HG03045 (cell line): ENCODE measurements at regions not wholly inside any gene's neighbourhood (a gene's known extent, or its start where the extent isn't known, plus 50 kb on each side); places are given as distances from the start of the nearest gene placed in this dataset.
"Not testable (repeated sequence)": the region's sequence is repeated elsewhere in the genome, so short reads cannot be mapped to it uniquely, and the experiment has no call there.

Experiments
- ATAC-seq: cut with Tn5 transposase; IDR thresholded peaks from one replicate; pipeline ENCODE4 v1.9.1; 2021; ENCODE audit warnings: mild to moderate bottlenecking, moderate library complexity; ENCODE audit not compliant: unreplicated experiment

DNA sequence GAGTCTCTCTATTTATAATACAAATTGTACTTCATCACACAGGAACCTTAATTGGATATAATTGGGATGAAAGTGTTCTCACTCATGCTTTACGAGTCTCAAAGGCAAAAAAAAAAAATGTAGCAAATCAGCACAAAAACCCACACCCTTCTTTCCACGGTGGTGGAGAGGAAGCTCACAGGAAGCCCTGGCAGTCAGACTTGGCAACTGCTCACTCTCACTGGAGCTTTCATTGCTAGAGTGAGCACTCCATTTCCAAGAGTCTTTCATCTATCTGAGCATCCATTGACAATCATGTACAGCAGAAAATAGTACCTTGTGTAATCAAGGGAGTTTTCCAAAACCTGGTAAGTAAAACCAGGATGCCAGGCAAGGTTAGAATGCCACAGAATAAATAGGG, 2159.4 kb upstream of the AGA start:
- no peak for ATAC-seq

GRCh38 chr4:179605196-179605595, 2163.0 kb upstream of the AGA start:
- ATAC-seq: no peak

DNA sequence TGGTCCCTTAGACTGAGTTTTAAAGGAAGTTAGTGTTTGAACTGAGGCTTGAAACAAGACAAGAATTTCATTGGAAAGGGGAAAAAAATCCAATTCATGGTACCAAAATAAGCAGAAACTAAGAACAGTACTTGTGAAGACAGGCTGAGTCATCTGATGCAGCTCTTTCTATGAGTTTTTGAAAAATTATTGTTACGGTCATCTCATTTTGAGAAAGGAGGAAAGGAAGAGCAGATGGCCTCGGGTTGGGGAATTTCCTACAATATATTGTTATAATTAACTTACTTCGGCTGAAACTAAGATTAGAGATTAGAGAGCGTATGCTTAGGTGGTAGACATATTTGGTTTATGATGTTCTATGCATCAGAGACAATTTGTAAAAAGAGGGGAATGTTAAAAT, 2164.8 kb upstream of the AGA start:
- ATAC-seq: no peak

GRCh38 chr4:179615704-179616103, 2173.5 kb upstream of the AGA start:
- no peak for ATAC-seq

GRCh38 chr4:179618966-179619365, 2176.7 kb upstream of the AGA start:
- ATAC-seq: no peak

GRCh38 chr4:179624768-179625181, 2182.5 kb upstream of the AGA start:
- ATAC-seq: no peak

DNA sequence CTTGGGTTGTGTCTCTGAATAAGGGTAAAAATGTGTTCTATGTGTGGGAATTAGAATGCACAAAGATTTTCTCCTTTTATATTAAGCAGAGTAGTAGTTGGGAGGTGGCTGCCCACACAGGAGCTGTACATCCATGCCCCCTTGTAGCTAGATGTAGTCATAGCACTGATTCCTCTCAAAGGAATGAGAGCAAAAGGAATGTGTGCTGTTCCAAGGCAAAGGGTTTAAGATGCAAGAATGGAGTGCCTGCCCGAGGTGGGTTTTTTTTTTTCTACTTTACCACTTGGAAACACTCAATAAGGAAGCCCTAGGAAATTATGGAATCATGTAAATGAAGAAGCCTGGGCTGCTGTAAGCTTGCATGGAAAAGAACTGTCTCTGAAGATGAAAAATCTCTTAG, 2183.2 kb upstream of the AGA start:
- ATAC-seq: no peak

DNA sequence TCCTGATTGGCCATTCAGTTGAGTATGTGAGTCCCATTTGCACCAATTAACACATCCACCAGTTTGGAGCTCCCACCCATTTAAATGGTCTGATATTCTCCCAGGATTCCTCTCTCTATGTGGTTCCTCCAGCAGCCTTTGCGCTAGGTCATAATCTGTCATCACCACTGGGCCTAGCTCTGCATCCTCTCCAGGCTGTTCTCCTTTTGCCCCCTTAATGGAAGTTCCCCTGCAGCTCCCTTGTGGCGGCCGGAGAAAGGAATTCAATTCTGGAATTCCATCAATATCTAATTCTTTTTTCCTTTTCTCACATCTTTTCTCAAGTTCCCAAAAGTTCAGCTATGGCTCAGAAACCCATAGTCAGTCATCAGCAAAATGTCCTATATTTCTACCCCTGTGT, 2184.4 kb upstream of the AGA start:
- ATAC-seq: no peak

- ATAC-seq: no peak
These were observed 2189.1 kb upstream of the AGA start for GRCh38 chr4:179631321-179631720.

GRCh38 chr4:179634862-179635261, 2192.6 kb upstream of the AGA start:
- ATAC-seq: no peak

DNA sequence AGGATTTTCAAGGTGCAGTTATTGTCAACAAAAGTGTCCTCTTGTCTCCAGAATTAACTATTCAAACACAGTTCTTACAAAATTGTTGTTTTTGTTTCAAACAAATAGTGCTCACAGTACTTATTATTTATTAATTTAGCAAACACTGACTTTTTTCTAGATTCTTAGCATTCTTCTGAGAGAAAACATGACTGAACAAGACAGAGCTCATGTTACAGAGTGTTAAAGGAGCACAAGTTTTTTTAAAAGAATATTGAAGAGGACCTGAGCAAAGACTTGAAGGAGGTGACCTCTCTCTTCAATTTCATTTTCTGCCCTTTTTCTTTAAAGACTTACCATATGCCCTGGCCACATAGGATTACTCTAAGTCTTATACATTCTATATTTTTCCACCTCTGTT, 2220.3 kb upstream of the AGA start:
- ATAC-seq: no peak

GRCh38 chr4:179663641-179664429, 2221.6 kb upstream of the AGA start:
- ATAC-seq: no peak

DNA sequence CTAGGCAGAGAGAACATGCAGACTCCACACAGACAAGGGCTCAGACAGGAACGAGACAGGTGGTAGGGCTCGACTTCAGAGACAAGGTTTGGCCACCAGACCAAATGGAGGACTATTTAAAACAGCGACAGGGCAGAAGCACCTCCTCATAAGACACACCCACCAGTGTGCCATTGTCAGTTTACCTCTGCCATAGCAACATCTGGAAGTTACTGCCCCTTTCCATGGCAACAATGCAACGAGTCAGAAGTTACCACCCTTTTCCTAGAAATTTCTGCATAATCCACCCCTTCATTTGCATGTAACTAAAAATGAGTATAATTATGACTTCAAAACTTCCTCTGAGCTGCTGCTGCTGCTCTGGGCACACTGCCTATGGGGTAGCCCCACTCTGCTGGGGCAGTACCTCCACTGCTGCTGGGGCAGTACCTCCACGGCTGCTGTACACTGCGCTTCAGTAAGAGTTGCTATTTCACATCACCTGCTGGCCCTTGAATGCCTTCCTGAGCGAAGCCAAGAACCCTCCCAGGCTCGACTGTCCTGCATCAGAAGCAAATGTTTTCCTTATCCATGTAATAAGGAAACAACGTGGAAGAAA, 2222.3 kb upstream of the AGA start:
- no peak for ATAC-seq

DNA sequence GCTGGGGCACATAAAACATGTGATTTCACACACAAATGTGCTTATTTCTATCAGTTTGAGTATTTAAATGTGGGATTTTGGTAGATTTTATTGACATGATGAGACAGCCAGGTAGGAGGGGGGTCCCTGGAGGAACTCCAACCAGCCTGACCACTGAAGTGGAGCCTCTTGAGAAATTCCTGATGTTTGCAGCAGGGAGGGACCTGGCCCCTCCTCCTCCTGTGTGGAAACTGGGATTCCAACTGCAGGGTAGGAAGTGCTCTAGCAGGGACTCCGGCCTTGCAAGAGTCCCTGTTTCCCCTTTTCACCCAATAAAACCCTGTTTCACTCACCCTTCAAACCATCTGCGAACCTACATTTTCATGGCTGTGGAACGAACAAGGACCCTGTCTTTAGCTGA, 2224.0 kb upstream of the AGA start:
- no peak for ATAC-seq

DNA sequence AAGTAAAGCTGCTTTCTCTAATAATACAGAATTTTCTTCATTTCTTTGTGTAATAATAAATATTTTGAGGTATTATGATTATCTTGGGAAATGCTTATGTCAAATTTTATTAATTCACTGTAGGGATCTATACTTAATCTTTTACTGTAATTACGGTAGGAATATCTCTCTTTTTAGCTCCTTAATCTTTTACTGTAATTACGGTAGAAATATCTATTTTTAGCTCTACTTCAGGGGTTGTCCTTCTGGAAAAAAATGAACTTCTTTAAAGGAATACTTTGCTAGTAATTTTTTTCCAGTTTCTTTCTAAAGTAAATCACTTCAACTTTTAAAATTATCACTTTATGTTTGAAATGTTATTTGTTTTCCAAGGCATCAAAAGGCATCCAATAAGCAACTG, 2229.4 kb upstream of the AGA start:
- ATAC-seq: no peak

- ATAC-seq: no peak
These were observed 2236.0 kb upstream of the AGA start for GRCh38 chr4:179678093-179678814.

- not testable (repeated sequence) for ATAC-seq
These were observed 2241.4 kb upstream of the AGA start for GRCh38 chr4:179683661-179684060.

DNA sequence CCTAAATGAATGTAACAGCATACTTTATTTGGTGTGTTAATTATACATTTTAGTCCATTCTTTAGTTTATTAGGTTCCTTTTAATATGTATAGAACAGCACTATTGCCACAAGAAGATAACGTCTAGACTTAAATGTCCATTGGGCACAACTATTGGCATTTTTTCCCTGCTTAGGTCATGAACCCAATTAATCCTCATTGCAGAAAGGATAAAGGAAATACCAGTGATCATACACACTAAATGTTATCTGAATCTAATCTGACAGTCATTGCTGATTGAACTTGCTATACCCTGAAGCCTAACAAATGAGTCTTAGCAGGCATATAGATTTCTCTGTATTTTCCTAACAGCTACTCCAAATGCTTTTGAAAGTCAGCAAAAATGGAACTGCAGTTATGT, 2250.0 kb upstream of the AGA start:
- ATAC-seq: no peak

DNA sequence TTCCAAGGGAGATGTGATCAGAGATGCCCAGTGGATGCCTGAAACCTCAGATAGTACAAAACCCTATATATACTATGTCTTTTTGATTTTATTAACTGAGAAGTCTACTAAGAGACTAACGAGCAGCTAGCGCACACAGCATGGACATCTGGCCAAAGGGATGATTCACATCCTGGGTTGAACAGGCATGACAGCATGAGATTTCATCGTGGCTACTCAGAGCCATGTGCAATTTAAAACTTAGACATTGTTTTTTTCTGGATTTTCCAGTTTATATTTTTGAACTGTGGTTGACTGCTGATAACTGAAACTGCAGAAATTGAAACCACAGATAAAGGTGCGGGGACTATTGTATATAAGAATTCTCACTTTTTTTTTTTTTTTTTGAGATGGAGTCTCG, 2252.9 kb upstream of the AGA start:
- no peak for ATAC-seq

- no peak for ATAC-seq
These were observed 2256.1 kb upstream of the AGA start for GRCh38 chr4:179698321-179698720.

DNA sequence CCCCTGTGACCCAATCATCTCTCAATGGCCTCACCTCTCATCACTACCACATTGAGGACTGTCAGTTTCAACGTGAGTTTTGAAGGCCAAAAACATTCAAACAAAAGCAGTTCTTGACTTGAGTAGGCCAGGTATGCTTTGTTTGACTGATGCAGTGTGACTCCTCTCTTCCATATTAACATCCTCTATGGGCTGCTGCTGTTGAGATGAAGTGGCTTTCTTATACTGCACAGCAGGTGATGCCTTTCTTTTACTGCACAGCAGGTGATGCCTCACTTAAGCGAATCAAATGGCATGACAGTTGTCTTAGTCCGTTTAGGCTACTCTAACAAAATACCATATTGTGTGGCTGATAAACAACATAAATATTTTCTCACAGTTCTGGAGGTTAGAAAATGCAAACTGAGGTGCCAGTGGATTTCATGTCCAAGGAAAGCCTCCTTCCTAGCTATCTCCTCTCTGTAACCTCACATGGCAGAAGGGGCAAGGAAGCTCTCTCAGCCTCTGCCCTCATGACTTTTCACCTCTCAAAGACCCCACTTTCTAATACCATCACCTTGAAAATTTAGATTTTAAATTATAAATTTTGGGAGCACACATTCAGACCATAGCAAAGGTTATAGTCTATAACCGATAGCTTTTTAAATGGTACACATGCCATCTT, 2267.9 kb upstream of the AGA start:
- ATAC-seq: no peak
